ENCODE measurements at regions not wholly inside any gene's neighbourhood (a gene's known extent, or its start where the extent isn't known, plus 50 kb on each side); places are given as distances from the start of the nearest gene placed in this dataset.

GRCh38 chr5:2929779-2930178 is 178.3 kb upstream of the IRX2 start:
- CTCF ChIA-PET = no interaction called here
- POLR2A ChIA-PET = no interaction called here
- Histone ChIP-seq H3K9me3 (ENCODE audit: low read length) (no peaks in the 10 kb centered on the region), H3K4me1 (ENCODE audit: insufficient read depth, low read length) (no peaks in the 10 kb centered on the region), H3K27ac (ENCODE audit: low read depth, low read length) (no peak overlapping the region), H3K27me3 (ENCODE audit: insufficient read depth, low read length, poor library complexity, severe bottlenecking) (no peaks in the 10 kb centered on the region), H3K36me3 (ENCODE audit: insufficient read depth, low read length) (no peaks in the 10 kb centered on the region), H3K4me3 (ENCODE audit: low read length) (no peak overlapping the region)
- Mint-ChIP-seq H3K27ac (no peak overlapping the region), H3K4me3 (no peak overlapping the region), H3K9me3 (peaks cover 3 to 16% (median 9%) of the 10 kb centered on the region in 5 donors), H3K27me3 (no peaks in the 10 kb centered on the region), H3K36me3 (no peaks in the 10 kb centered on the region), H3K4me1 (no peaks in the 10 kb centered on the region)
- no peak for DNase-seq

- no peaks in the 10 kb centered on the region for H3K36me3 Mint-ChIP-seq
- H3K4me3 ChIP-seq (ENCODE audit: low read length) = no peak overlapping the region
- H3K27ac Mint-ChIP-seq = no peak overlapping the region
- H3K36me3 ChIP-seq (ENCODE audit: insufficient read depth, low read length) = no peaks in the 10 kb centered on the region
- no peaks in the 10 kb centered on the region for H3K27me3 Mint-ChIP-seq
- H3K27me3 ChIP-seq (ENCODE audit: insufficient read depth, low read length, poor library complexity, severe bottlenecking) = no peaks in the 10 kb centered on the region
- H3K4me1 ChIP-seq (ENCODE audit: insufficient read depth, low read length) = no peaks in the 10 kb centered on the region
- H3K9me3 ChIP-seq (ENCODE audit: low read length) = no peaks in the 10 kb centered on the region
- no peak overlapping the region for H3K4me3 Mint-ChIP-seq
- H3K27ac ChIP-seq (ENCODE audit: low read depth, low read length) = no peak overlapping the region
- ChIA-PET CTCF (no interaction called here), POLR2A (no interaction called here)
- no peaks in the 10 kb centered on the region for H3K4me1 Mint-ChIP-seq
- DNase-seq = no peak
- H3K9me3 Mint-ChIP-seq = peaks cover 0 to 15% (median 5%) of the 10 kb centered on the region in 5 donors
These were observed 170.2 kb upstream of the IRX2 start for GRCh38 chr5:2921651-2922050.

- Histone ChIP-seq H3K27ac (ENCODE audit: low read depth, low read length) (no peak overlapping the region), H3K9me3 (ENCODE audit: low read length) (no peaks in the 10 kb centered on the region), H3K4me1 (ENCODE audit: insufficient read depth, low read length) (no peaks in the 10 kb centered on the region), H3K36me3 (ENCODE audit: insufficient read depth, low read length) (no peaks in the 10 kb centered on the region), H3K4me3 (ENCODE audit: low read length) (no peak overlapping the region), H3K27me3 (ENCODE audit: insufficient read depth, low read length, poor library complexity, severe bottlenecking) (no peaks in the 10 kb centered on the region)
- DNase-seq = no peak
- POLR2A ChIA-PET = no interaction called here
- H3K4me1 Mint-ChIP-seq = no peaks in the 10 kb centered on the region
- no peaks in the 10 kb centered on the region for H3K36me3 Mint-ChIP-seq
- no peak overlapping the region for H3K4me3 Mint-ChIP-seq
- H3K27me3 Mint-ChIP-seq = no peaks in the 10 kb centered on the region
- H3K27ac Mint-ChIP-seq = no peak overlapping the region
- CTCF ChIA-PET = no interaction called here
- H3K9me3 Mint-ChIP-seq = peaks cover 0 to 15% (median 5%) of the 10 kb centered on the region in 5 donors
These were observed 169.7 kb upstream of the IRX2 start for GRCh38 chr5:2921176-2921575.

GRCh38 chr5:2920312-2920711 is 168.8 kb upstream of the IRX2 start:
- ChIA-PET CTCF (no interaction called here), POLR2A (no interaction called here)
- no peaks in the 10 kb centered on the region for H3K27me3 Mint-ChIP-seq
- H3K4me3 Mint-ChIP-seq = no peak overlapping the region
- no peaks in the 10 kb centered on the region for H3K4me1 Mint-ChIP-seq
- Histone ChIP-seq H3K27ac (ENCODE audit: low read depth, low read length) (no peak overlapping the region), H3K27me3 (ENCODE audit: insufficient read depth, low read length, poor library complexity, severe bottlenecking) (no peaks in the 10 kb centered on the region), H3K4me3 (ENCODE audit: low read length) (no peak overlapping the region), H3K36me3 (ENCODE audit: insufficient read depth, low read length) (no peaks in the 10 kb centered on the region), H3K4me1 (ENCODE audit: insufficient read depth, low read length) (no peaks in the 10 kb centered on the region), H3K9me3 (ENCODE audit: low read length) (no peaks in the 10 kb centered on the region)
- peaks cover 0 to 15% (median 6%) of the 10 kb centered on the region in 5 donors for H3K9me3 Mint-ChIP-seq
- H3K27ac Mint-ChIP-seq = no peak overlapping the region
- DNase-seq = no peak
- H3K36me3 Mint-ChIP-seq = no peaks in the 10 kb centered on the region

GRCh38 chr5:2919310-2920018 is 168.0 kb upstream of the IRX2 start:
- Histone ChIP-seq H3K27me3 (ENCODE audit: insufficient read depth, low read length, poor library complexity, severe bottlenecking) (no peaks in the 10 kb centered on the region), H3K4me1 (ENCODE audit: insufficient read depth, low read length) (no peaks in the 10 kb centered on the region), H3K4me3 (ENCODE audit: low read length) (no peak overlapping the region), H3K27ac (ENCODE audit: low read depth, low read length) (no peak overlapping the region), H3K9me3 (ENCODE audit: low read length) (no peaks in the 10 kb centered on the region), H3K36me3 (ENCODE audit: insufficient read depth, low read length) (no peaks in the 10 kb centered on the region)
- peaks cover 4 to 12% (median 8%) of the 10 kb centered on the region in 5 donors for H3K9me3 Mint-ChIP-seq
- no peak overlapping the region for H3K4me3 Mint-ChIP-seq
- no peaks in the 10 kb centered on the region for H3K36me3 Mint-ChIP-seq
- POLR2A ChIA-PET = no interaction called here
- CTCF ChIA-PET = no interaction called here
- DNase-seq = no peak
- H3K27ac Mint-ChIP-seq = no peak overlapping the region
- H3K27me3 Mint-ChIP-seq = no peaks in the 10 kb centered on the region
- no peaks in the 10 kb centered on the region for H3K4me1 Mint-ChIP-seq

- Mint-ChIP-seq H3K27ac (no peak overlapping the region), H3K4me3 (no peak overlapping the region), H3K36me3 (no peaks in the 10 kb centered on the region), H3K27me3 (no peaks in the 10 kb centered on the region), H3K4me1 (no peaks in the 10 kb centered on the region), H3K9me3 (peaks cover 5 to 12% (median 10%) of the 10 kb centered on the region in 5 donors)
- POLR2A ChIA-PET = no interaction called here
- no peaks in the 10 kb centered on the region for H3K36me3 ChIP-seq (ENCODE audit: insufficient read depth, low read length)
- H3K4me3 ChIP-seq (ENCODE audit: low read length) = no peak overlapping the region
- H3K9me3 ChIP-seq (ENCODE audit: low read length) = no peaks in the 10 kb centered on the region
- DNase-seq = no peak
- no peak overlapping the region for H3K27ac ChIP-seq (ENCODE audit: low read depth, low read length)
- CTCF ChIA-PET = no interaction called here
- H3K4me1 ChIP-seq (ENCODE audit: insufficient read depth, low read length) = no peaks in the 10 kb centered on the region
- no peaks in the 10 kb centered on the region for H3K27me3 ChIP-seq (ENCODE audit: insufficient read depth, low read length, poor library complexity, severe bottlenecking)
These were observed 166.0 kb upstream of the IRX2 start for GRCh38 chr5:2917524-2917923.

GRCh38 chr5:2917093-2917492 is 165.6 kb upstream of the IRX2 start:
- Histone ChIP-seq H3K4me3 (ENCODE audit: low read length) (no peak overlapping the region), H3K4me1 (ENCODE audit: insufficient read depth, low read length) (no peaks in the 10 kb centered on the region), H3K27ac (ENCODE audit: low read depth, low read length) (no peak overlapping the region), H3K27me3 (ENCODE audit: insufficient read depth, low read length, poor library complexity, severe bottlenecking) (no peaks in the 10 kb centered on the region), H3K36me3 (ENCODE audit: insufficient read depth, low read length) (no peaks in the 10 kb centered on the region), H3K9me3 (ENCODE audit: low read length) (no peaks in the 10 kb centered on the region)
- DNase-seq = no peak
- H3K36me3 Mint-ChIP-seq = no peaks in the 10 kb centered on the region
- no peak overlapping the region for H3K4me3 Mint-ChIP-seq
- no peaks in the 10 kb centered on the region for H3K4me1 Mint-ChIP-seq
- no peaks in the 10 kb centered on the region for H3K27me3 Mint-ChIP-seq
- no peak overlapping the region for H3K27ac Mint-ChIP-seq
- peaks cover 5 to 12% (median 10%) of the 10 kb centered on the region in 5 donors for H3K9me3 Mint-ChIP-seq
- ChIA-PET POLR2A (no interaction called here), CTCF (no interaction called here)

- ChIA-PET CTCF (no interaction called here), POLR2A (no interaction called here)
- no peaks in the 10 kb centered on the region for H3K27me3 Mint-ChIP-seq
- Histone ChIP-seq H3K4me1 (ENCODE audit: insufficient read depth, low read length) (no peaks in the 10 kb centered on the region), H3K27ac (ENCODE audit: low read depth, low read length) (no peak overlapping the region), H3K4me3 (ENCODE audit: low read length) (no peak overlapping the region), H3K9me3 (ENCODE audit: low read length) (no peaks in the 10 kb centered on the region), H3K27me3 (ENCODE audit: insufficient read depth, low read length, poor library complexity, severe bottlenecking) (no peaks in the 10 kb centered on the region), H3K36me3 (ENCODE audit: insufficient read depth, low read length) (no peaks in the 10 kb centered on the region)
- H3K36me3 Mint-ChIP-seq = no peaks in the 10 kb centered on the region
- DNase-seq = no peak
- H3K4me1 Mint-ChIP-seq = no peaks in the 10 kb centered on the region
- no peak overlapping the region for H3K4me3 Mint-ChIP-seq
- H3K9me3 Mint-ChIP-seq = peaks cover 5 to 12% (median 10%) of the 10 kb centered on the region in 5 donors
- H3K27ac Mint-ChIP-seq = no peak overlapping the region
These were observed 164.7 kb upstream of the IRX2 start for GRCh38 chr5:2916076-2916682.

All from CD8-positive, alpha-beta memory T cell (primary cell).